Mesendoderm (in vitro differentiated cells): ENCODE measurements at regions not wholly inside any gene's neighbourhood (a gene's known extent, or its start where the extent isn't known, plus 50 kb on each side); places are given as distances from the start of the nearest gene placed in this dataset.

ENCODE experiments used
- DNase-seq: peaks from one replicate; pipeline ENCODE4 v3.0.0; 2013
- H2AK5ac ChIP-seq: 2 replicates; pipeline ENCODE4 v1.6.1; 2013; ENCODE audit warnings: low read length, inconsistent platforms
- H2BK120ac ChIP-seq: 2 replicates; pipeline ENCODE4 v1.6.1; 2013; ENCODE audit warnings: low read depth, mild to moderate bottlenecking, low read length, moderate library complexity, mixed read lengths
- H2BK15ac ChIP-seq: replicated peaks from 2 replicates; pipeline ENCODE4 v1.6.1; 2013; ENCODE audit warnings: low read depth, mild to moderate bottlenecking, moderate library complexity
- H2BK5ac ChIP-seq: 2 replicates; pipeline ENCODE4 v1.6.1; 2013; ENCODE audit warnings: low read length, inconsistent platforms
- H3K18ac ChIP-seq: 2 replicates; pipeline ENCODE4 v1.6.1; 2013; ENCODE audit warnings: mild to moderate bottlenecking, low read length, mixed read lengths
- H3K23ac ChIP-seq: one replicate; pipeline ENCODE4 v1.6.1; 2013; ENCODE audit warnings: low read length
- H3K27ac ChIP-seq: 2 replicates; pipeline ENCODE4 v1.5.1; 2013; ENCODE audit warnings: low read depth, mild to moderate bottlenecking, inconsistent platforms, low read length, moderate library complexity
- H3K27me3 ChIP-seq: 2 replicates; pipeline ENCODE4 v1.6.1; 2013; ENCODE audit warnings: low read length, control low read depth, mild to moderate bottlenecking, inconsistent platforms; ENCODE audit not compliant: insufficient read depth, poor library complexity
- H3K36me3 ChIP-seq: 2 replicates; pipeline ENCODE4 v1.6.1; 2013; ENCODE audit warnings: low read length, inconsistent platforms; ENCODE audit not compliant: control insufficient read depth, insufficient read depth
- H3K4ac ChIP-seq: one replicate; pipeline ENCODE4 v1.6.1; 2013; ENCODE audit warnings: low read depth, mild to moderate bottlenecking, low read length, moderate library complexity
- H3K4me1 ChIP-seq: 2 replicates; pipeline ENCODE4 v1.6.1; 2013; ENCODE audit warnings: low read depth, low read length, inconsistent platforms; ENCODE audit not compliant: control insufficient read depth
- H3K4me2 ChIP-seq: 2 replicates; pipeline ENCODE4 v1.6.1; 2013; ENCODE audit warnings: low read length
- H3K4me3 ChIP-seq: 2 replicates; pipeline ENCODE4 v1.5.1; 2013; ENCODE audit warnings: mild to moderate bottlenecking, low read length
- H3K56ac ChIP-seq: one replicate; pipeline ENCODE4 v1.6.1; 2013; ENCODE audit warnings: low read length
- H3K79me1 ChIP-seq: 2 replicates; pipeline ENCODE4 v1.6.1; 2013; ENCODE audit warnings: low read length, inconsistent platforms
- H3K79me2 ChIP-seq: 2 replicates; pipeline ENCODE4 v1.6.1; 2013; ENCODE audit warnings: mild to moderate bottlenecking, low read length; ENCODE audit not compliant: control insufficient read depth, insufficient read depth
- H3K9ac ChIP-seq: 2 replicates; pipeline ENCODE4 v1.6.1; 2013; ENCODE audit warnings: low read length, inconsistent platforms
- H4K5ac ChIP-seq: one replicate; pipeline ENCODE4 v1.6.1; 2013; ENCODE audit warnings: low read length
- H4K8ac ChIP-seq: one replicate; pipeline ENCODE4 v1.6.1; 2013; ENCODE audit warnings: low read depth, mild to moderate bottlenecking, control low read depth, low read length, moderate library complexity
- WGBS: extraction: QIAGEN DNeasy Blood & Tissue Kit; methylation state at CpG from one replicate; pipeline ENCODE4 v1.1.7; 2013; ENCODE audit warnings: low lambda C conversion rate, missing lambda C conversion rate; ENCODE audit not compliant: insufficient coverage; ENCODE audit errors: extremely low coverage; 5-methylcytosine and 5-hydroxymethylcytosine counted together

DNA sequence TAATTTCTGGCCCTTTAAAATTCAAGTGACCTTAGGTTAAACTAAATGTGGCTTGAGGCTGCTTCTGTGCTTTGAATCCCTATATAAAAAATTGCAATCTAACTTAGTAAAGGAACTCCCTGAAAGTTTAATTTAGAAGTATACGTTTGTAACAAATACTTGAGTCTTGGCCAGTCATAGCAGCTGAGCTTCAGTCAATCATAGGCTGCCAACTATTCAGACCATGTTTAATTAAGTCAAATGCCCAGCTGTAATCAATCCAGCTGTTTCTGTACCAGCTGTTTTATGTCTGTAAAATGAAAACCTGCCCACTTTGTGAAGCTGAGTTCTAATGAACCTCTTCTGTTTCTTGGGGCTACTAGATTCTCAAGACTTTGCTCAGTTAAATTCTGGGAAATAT is 760.1 kb downstream of the MAT2B start:
- Histone ChIP-seq H3K79me1 (no peaks in the 10 kb centered on the region), H3K27me3 (no peaks in the 10 kb centered on the region), H3K23ac (no peak overlapping the region), H3K79me2 (no peaks in the 10 kb centered on the region), H3K36me3 (no peaks in the 10 kb centered on the region), H3K56ac (no peak overlapping the region), H2BK120ac (no peak overlapping the region), H2AK5ac (no peak overlapping the region), H2BK15ac (no peak overlapping the region), H3K9ac (no peak overlapping the region), H4K8ac (no peak overlapping the region), H3K4me2 (no peak overlapping the region), H2BK5ac (no peak overlapping the region), H3K4me1 (no peaks in the 10 kb centered on the region), H3K4ac (no peak overlapping the region), H3K4me3 (no peak overlapping the region), H4K5ac (no peak overlapping the region), H3K27ac (no peak overlapping the region), H3K18ac (no peak overlapping the region)
- no peak for DNase-seq
- no CpG with 5 or more reads among the region's 1 CpG for WGBS

DNA sequence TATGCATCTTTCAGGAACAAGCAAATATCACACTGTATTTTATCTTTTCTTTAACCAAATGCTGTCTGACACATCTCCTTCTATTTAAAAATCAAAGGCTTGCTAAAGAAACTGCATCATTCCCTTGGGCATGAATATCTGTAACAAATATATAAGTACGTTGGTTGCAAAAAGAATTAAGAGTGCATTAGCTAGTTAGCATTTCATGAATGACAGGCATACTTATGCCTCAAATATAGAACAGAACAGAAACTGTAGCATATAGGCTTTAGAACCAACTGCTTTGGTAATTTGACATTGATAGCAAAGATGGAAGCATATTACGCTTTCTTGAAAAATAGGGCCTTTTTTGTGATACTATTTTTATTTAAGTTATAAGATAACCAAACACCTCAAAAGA is 761.2 kb downstream of the MAT2B start:
- no peak overlapping the region for H3K4me3 ChIP-seq
- WGBS: no CpG with 5 or more reads among the region's 2 CpGs
- H3K79me1 ChIP-seq: no peaks in the 10 kb centered on the region

DNA sequence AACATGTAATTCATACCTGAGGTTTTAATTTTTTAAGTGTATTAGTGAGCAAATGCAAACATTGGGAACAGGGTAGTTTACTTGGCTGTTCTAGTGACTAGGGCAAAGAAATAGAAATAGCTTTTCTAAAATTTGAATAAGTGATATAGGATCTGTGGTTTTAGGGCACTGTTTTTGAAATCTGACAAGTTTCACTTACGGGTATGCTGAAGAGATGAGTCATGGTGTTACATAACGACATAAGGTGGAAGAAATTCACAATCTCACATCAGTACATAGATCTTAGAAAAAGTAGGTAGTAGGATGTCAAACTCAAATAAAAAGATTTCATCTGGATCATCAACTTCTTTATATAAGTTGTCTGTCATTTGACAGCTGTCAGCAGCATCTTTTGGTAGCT is 772.3 kb downstream of the MAT2B start:
- H2AK5ac ChIP-seq: no peak overlapping the region

More for the DNA sequence above, 761.2 kb downstream of the MAT2B start:
- H3K4me2 ChIP-seq: no peak overlapping the region
- no peak overlapping the region for H3K9ac ChIP-seq
- no peak for DNase-seq
- H4K8ac ChIP-seq: no peak overlapping the region
- no peak overlapping the region for H2BK120ac ChIP-seq
- H2BK15ac ChIP-seq: no peak overlapping the region
- no peaks in the 10 kb centered on the region for H3K4me1 ChIP-seq
- H3K23ac ChIP-seq: no peak overlapping the region
- no peak overlapping the region for H3K56ac ChIP-seq
- no peak overlapping the region for H3K27ac ChIP-seq
- H2AK5ac ChIP-seq: no peak overlapping the region
- no peaks in the 10 kb centered on the region for H3K79me2 ChIP-seq
- no peak overlapping the region for H3K18ac ChIP-seq
- no peaks in the 10 kb centered on the region for H3K36me3 ChIP-seq
- no peak overlapping the region for H4K5ac ChIP-seq
- H3K27me3 ChIP-seq: no peaks in the 10 kb centered on the region
- no peak overlapping the region for H3K4ac ChIP-seq
- H2BK5ac ChIP-seq: no peak overlapping the region

DNA sequence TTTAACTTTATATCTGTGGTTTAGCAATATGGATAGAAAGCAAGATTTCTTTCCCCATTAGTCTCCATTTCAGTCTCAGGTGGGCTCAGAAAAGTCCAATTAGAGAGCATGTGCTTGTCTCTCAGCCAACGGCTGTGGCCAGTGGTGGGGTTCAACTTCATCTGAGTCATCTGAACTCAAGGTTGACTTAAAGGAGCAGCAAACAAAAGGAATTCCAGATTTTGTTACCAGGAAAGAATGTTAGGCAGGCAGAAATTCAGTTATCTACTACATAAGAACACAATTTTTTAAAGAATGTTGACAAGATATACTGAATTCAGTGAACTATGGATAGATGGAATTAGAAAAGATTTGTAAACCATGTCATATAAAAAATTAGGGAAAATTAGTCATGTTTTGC is 784.1 kb downstream of the MAT2B start:
- no peak overlapping the region for H3K23ac ChIP-seq
- H2AK5ac ChIP-seq: no peak overlapping the region
- H3K4me2 ChIP-seq: no peak overlapping the region
- no peaks in the 10 kb centered on the region for H3K79me1 ChIP-seq
- no peak overlapping the region for H2BK5ac ChIP-seq
- H3K9ac ChIP-seq: no peak overlapping the region
- H2BK15ac ChIP-seq: no peak overlapping the region
- no peaks in the 10 kb centered on the region for H3K79me2 ChIP-seq
- H2BK120ac ChIP-seq: no peak overlapping the region
- peak; percentile 7 for DNase-seq
- H3K27me3 ChIP-seq: no peaks in the 10 kb centered on the region
- no peaks in the 10 kb centered on the region for H3K36me3 ChIP-seq
- H4K8ac ChIP-seq: no peak overlapping the region
- no peaks in the 10 kb centered on the region for H3K4me1 ChIP-seq
- no peak overlapping the region for H3K4ac ChIP-seq
- no CpG with 5 or more reads among the region's 1 CpG for WGBS
- no peak overlapping the region for H3K56ac ChIP-seq
- H3K18ac ChIP-seq: no peak overlapping the region
- no peak overlapping the region for H3K4me3 ChIP-seq
- no peak overlapping the region for H3K27ac ChIP-seq
- H4K5ac ChIP-seq: no peak overlapping the region

More for the DNA sequence above, 772.3 kb downstream of the MAT2B start:
- no peaks in the 10 kb centered on the region for H3K79me1 ChIP-seq
- H2BK15ac ChIP-seq: no peak overlapping the region
- no peak overlapping the region for H3K4ac ChIP-seq
- no peak overlapping the region for H3K9ac ChIP-seq
- no peak for DNase-seq
- H3K79me2 ChIP-seq: no peaks in the 10 kb centered on the region
- no peak overlapping the region for H4K5ac ChIP-seq
- H2BK120ac ChIP-seq: no peak overlapping the region
- no peak overlapping the region for H3K4me3 ChIP-seq
- H3K36me3 ChIP-seq: no peaks in the 10 kb centered on the region
- no peak overlapping the region for H3K4me2 ChIP-seq
- H2BK5ac ChIP-seq: no peak overlapping the region
- H3K56ac ChIP-seq: no peak overlapping the region
- H3K23ac ChIP-seq: no peak overlapping the region
- H4K8ac ChIP-seq: no peak overlapping the region
- no CpG with 5 or more reads among the region's 2 CpGs for whole genome bisulfite sequencing
- no peaks in the 10 kb centered on the region for H3K4me1 ChIP-seq
- H3K27me3 ChIP-seq: no peaks in the 10 kb centered on the region
- no peak overlapping the region for H3K18ac ChIP-seq
- no peak overlapping the region for H3K27ac ChIP-seq

DNA sequence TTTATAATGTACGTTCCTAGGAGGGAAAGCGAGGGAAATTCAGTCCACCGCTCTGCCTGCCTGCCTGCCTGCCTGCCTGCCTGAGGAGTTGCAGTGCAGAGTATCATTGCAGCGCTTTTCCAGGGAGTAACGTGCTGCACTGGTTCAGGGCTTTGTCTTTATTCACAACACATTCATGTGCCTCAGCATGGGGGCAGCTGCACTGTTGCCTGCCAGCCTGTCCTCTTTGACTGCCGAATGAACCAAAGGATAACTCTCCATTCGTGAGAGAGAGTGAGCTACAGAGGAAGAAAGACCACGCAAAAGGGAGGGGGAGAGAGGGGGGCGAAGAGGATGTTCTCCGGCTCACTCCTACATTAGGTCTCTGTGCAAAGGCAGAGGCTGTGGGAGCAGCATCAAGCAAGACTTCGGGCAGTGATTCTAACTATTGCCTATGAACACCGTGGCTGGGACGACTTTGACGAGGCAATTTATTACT is 791.2 kb downstream of the MAT2B start:
- no peak overlapping the region for H3K18ac ChIP-seq
- H4K8ac ChIP-seq: no peak overlapping the region
- H3K4me3 ChIP-seq: no peak overlapping the region
- no peak overlapping the region for H2BK15ac ChIP-seq
- peak overlapping the region; percentile 2 for H3K56ac ChIP-seq
- no peak overlapping the region for H2BK5ac ChIP-seq
- H2AK5ac ChIP-seq: no peak overlapping the region
- peak overlapping the region; percentile 2 for H3K4me2 ChIP-seq
- no peak overlapping the region for H3K27ac ChIP-seq
- H3K79me1 ChIP-seq: no peaks in the 10 kb centered on the region
- no peak overlapping the region for H3K23ac ChIP-seq
- peak overlapping the region; percentile 3 for H3K9ac ChIP-seq
- no peak overlapping the region for H3K4ac ChIP-seq
- H2BK120ac ChIP-seq: no peak overlapping the region
- no peak overlapping the region for H4K5ac ChIP-seq
- H3K27me3 ChIP-seq: no peaks in the 10 kb centered on the region
- no peaks in the 10 kb centered on the region for H3K79me2 ChIP-seq
- DNase-seq: peak; percentile 72
- no peaks in the 10 kb centered on the region for H3K36me3 ChIP-seq
- no CpG with 5 or more reads among the region's 14 CpGs for WGBS
- H3K4me1 ChIP-seq: peaks cover 2% of the 10 kb centered on the region

DNA sequence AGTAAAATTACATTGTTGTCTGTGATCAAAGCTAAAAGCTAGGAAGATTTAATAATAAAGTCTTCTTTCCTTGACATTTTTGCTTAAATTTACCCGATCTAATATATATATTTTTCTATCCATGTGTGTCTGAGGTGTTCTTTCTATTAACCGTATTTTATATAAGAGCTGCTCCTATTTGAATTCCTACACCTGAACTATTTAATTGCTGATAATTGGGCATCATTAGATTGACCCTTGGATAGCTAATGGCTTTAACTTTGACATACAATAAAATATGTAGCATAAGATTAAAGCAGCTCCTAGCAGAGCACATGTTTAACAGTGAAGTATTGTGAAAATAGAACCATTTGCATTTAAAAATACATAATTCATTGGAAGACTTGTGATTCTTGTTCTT is 792.7 kb downstream of the MAT2B start:
- no peak for DNase-seq
- Histone ChIP-seq H3K79me2 (no peaks in the 10 kb centered on the region), H3K79me1 (no peaks in the 10 kb centered on the region), H3K4me3 (no peak overlapping the region), H3K27me3 (no peaks in the 10 kb centered on the region), H4K5ac (no peak overlapping the region), H3K36me3 (no peaks in the 10 kb centered on the region), H3K4ac (no peak overlapping the region), H3K4me2 (no peak overlapping the region), H3K4me1 (peaks cover 2% of the 10 kb centered on the region), H2BK15ac (no peak overlapping the region), H3K23ac (no peak overlapping the region), H3K18ac (no peak overlapping the region), H3K56ac (no peak overlapping the region), H3K9ac (no peak overlapping the region), H3K27ac (no peak overlapping the region), H4K8ac (no peak overlapping the region), H2BK5ac (no peak overlapping the region), H2BK120ac (no peak overlapping the region), H2AK5ac (no peak overlapping the region)
- no CpG with 5 or more reads among the region's 2 CpGs for WGBS
